OCI-LY7 (cell line): ENCODE measurements at regions not wholly inside any gene's neighbourhood (a gene's known extent, or its start where the extent isn't known, plus 50 kb on each side); places are given as distances from the start of the nearest gene placed in this dataset.

ENCODE experiments used
- CTCF ChIP-seq: fragments of 200-600 bp; sonication (generic); conservative IDR thresholded peaks from 2 replicates; pipeline ENCODE4 v1.5.1; 2014; ENCODE audit warnings: mild to moderate bottlenecking, antibody characterized with exemption, low read length, moderate library complexity, mixed read lengths
- EZH2phosphoT487 ChIP-seq: fragments of 200-600 bp; sonication (generic); IDR thresholded peaks from 2 replicates; pipeline ENCODE4 v1.6.1; 2018; ENCODE audit warnings: low read depth, borderline replicate concordance, mild to moderate bottlenecking, mixed run types, antibody characterized with exemption, low read length, moderate library complexity, mixed read lengths

DNA sequence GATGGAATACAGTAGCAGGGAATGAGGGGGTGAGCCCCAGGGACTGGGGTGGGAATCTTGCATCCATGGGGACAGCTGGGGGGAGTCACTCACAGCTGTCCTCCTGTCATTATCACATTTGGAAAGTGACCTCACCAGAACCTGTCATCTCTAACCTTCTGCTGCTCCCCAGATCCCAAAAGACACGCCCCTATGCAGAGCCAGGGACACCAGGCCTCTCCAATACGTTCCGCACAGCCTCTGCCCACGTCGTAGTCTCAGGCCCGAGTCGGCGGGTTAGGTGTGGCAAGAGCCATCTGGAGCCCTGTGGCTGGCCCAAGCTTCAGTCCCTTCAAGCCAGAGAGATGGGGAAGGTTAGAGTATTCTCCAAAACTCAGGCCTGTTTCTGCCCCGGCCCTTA, 214.3 kb downstream of the ENGASE start:
- no peak for TF ChIP-seq CTCF
- TF ChIP-seq EZH2phosphoT487 = no peak
